Activated CD4-positive, alpha-beta memory T cell treated with anti-CD3 and anti-CD28 coated beads, Interleukin-2, amount 10 ng/mL, durations not matched to agents 7 days and 5 days (primary cell): ENCODE measurements at regions not wholly inside any gene's neighbourhood (a gene's known extent, or its start where the extent isn't known, plus 50 kb on each side); places are given as distances from the start of the nearest gene placed in this dataset.

Experiments
- CTCF ChIA-PET: fragments of 350-600 bp; sonication (Branson Sonifier 250); formaldehyde crosslinking; loops from one replicate; lab custom pipeline; 2021; ENCODE audit warnings: antibody characterized with exemption, inconsistent platforms; lab: Charles Lee
- POLR2A ChIA-PET: fragments of 350-600 bp; sonication (Branson Sonifier 250); formaldehyde crosslinking; loops from one replicate; lab custom pipeline; 2021; ENCODE audit warnings: antibody characterized with exemption; lab: Charles Lee
- DNase-seq: peaks from one replicate; pipeline ENCODE4 v3.0.0-alpha.2; 2020
- H3K27ac Mint-ChIP-seq: one replicate; pipeline ENCODE4 v1.8.0; 2021; ENCODE audit warnings: mild to moderate bottlenecking, mixed read lengths
- H3K27me3 Mint-ChIP-seq: one replicate; pipeline ENCODE4 v1.8.0; 2021; ENCODE audit warnings: mixed read lengths
- H3K36me3 Mint-ChIP-seq: one replicate; pipeline ENCODE4 v1.8.0; 2021; ENCODE audit warnings: low read depth, mixed read lengths
- H3K4me1 Mint-ChIP-seq: one replicate; pipeline ENCODE4 v1.8.0; 2021; ENCODE audit warnings: mixed read lengths
- H3K4me3 Mint-ChIP-seq: one replicate; pipeline ENCODE4 v1.8.0; 2021; ENCODE audit warnings: mild to moderate bottlenecking, mixed read lengths
- H3K9me3 Mint-ChIP-seq: one replicate; pipeline ENCODE4 v1.8.0; 2021; ENCODE audit warnings: mixed read lengths

DNA sequence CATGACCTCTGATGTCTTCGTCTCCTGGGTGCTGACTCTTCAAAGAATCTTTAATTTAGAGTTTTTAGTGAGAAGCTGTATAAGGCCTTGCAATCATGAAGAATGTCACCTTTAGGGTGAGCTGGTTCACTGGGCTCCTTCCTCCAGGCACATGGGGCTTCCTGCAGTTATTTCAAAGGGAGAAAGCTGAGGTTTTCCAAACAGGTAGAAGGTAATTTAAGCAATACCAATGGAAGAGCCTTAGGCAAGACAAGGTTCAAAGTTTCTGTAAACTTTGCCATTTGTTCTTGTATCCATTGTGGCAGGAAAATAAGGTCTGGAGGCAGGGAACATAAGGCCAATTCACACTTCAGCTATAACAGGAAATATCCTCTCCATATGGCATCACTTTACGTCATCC is 88.0 kb upstream of the EIF5 start:
- ChIA-PET POLR2A (no interaction called here), CTCF (no interaction called here)
- Mint-ChIP-seq H3K9me3 (no peaks in the 10 kb centered on the region), H3K27ac (no peak overlapping the region), H3K27me3 (peaks cover 12% of the 10 kb centered on the region), H3K36me3 (no peaks in the 10 kb centered on the region), H3K4me3 (no peak overlapping the region), H3K4me1 (no peaks in the 10 kb centered on the region)
- DNase-seq, result no peak

DNA sequence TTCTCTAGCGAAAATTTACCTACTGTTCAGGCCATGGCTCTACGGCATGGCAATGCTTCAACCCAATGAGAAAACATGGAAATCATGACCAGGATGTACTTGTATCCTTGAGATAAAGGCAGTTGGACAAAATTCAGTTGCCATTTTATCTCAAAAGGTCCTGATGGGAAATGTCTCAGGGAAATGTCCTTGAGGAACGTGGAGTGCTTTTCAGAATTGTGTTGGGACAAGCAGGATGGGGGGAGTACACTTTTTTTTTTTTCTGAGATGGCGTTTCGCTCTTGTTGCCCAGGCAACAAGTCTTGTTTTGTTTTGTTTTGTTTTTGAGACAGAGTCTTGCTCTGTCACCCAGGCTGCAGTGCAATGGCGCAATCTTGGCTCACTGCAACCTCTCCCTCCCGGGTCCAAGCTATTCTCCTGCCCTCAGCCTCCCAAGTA is 86.8 kb upstream of the EIF5 start:
- Mint-ChIP-seq H3K4me1 (no peaks in the 10 kb centered on the region), H3K36me3 (no peaks in the 10 kb centered on the region), H3K27me3 (peaks cover 11% of the 10 kb centered on the region), H3K9me3 (no peaks in the 10 kb centered on the region), H3K4me3 (no peak overlapping the region), H3K27ac (no peak overlapping the region)
- DNase-seq, result no peak
- CTCF ChIA-PET, result no interaction called here
- POLR2A ChIA-PET, result no interaction called here

- CTCF ChIA-PET, result no interaction called here
- Mint-ChIP-seq H3K27ac (no peak overlapping the region), H3K36me3 (no peaks in the 10 kb centered on the region), H3K4me3 (no peak overlapping the region), H3K9me3 (no peaks in the 10 kb centered on the region), H3K4me1 (no peaks in the 10 kb centered on the region), H3K27me3 (peaks cover 5% of the 10 kb centered on the region)
- POLR2A ChIA-PET, result no interaction called here
- no peak for DNase-seq
Measured at GRCh38 chr14:103250181-103250580, 83.9 kb upstream of the EIF5 start.

GRCh38 chr14:103250874-103251273 is 83.2 kb upstream of the EIF5 start:
- Mint-ChIP-seq H3K27ac (no peak overlapping the region), H3K9me3 (no peaks in the 10 kb centered on the region), H3K27me3 (peaks cover 5% of the 10 kb centered on the region), H3K4me3 (no peak overlapping the region), H3K36me3 (no peaks in the 10 kb centered on the region), H3K4me1 (no peaks in the 10 kb centered on the region)
- DNase-seq, result no peak
- POLR2A ChIA-PET, result no interaction called here
- CTCF ChIA-PET, result no interaction called here

DNA sequence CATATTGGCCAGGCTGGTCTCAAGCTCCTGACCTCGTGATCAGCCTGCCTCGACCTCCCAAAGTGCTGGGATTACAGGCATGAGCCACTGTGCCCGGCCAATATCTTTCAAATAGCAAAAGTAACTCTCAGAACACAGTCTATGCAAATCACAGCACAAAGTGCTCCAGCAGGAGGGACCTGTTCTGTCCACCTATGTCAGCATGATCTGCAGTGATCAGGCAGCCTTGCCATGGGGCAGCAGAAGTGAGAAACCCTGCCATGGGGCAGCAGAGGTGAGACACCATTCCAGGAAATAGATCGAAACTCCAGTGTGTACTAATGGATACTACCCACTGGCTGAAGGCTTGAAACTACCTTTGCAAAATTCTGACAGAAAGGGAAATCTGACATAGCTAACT is 78.5 kb upstream of the EIF5 start:
- Mint-ChIP-seq H3K27me3 (peaks cover 5% of the 10 kb centered on the region), H3K27ac (no peak overlapping the region), H3K4me1 (no peaks in the 10 kb centered on the region), H3K4me3 (no peak overlapping the region), H3K36me3 (no peaks in the 10 kb centered on the region), H3K9me3 (no peaks in the 10 kb centered on the region)
- ChIA-PET CTCF (no interaction called here), POLR2A (no interaction called here)
- no peak for DNase-seq

DNA sequence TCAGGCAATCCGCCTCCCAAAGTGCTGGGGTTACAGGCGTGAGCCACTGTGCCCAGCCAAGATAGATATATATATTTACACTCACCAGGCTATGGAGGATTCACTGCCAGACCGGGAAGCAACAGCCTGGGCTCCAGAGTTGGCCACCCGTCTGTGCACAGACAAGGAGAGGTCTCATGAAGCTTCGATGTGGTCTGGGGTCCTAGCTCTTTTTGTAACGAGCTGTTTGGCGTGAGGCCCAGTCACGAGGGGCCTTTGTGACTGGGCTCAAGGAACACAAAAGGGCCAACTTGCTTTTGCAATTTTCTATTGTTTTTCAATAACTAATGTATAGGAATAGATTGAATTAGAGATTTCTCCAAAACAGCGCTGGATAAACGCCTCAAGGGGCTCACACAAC is 77.6 kb upstream of the EIF5 start:
- Mint-ChIP-seq H3K4me1 (no peaks in the 10 kb centered on the region), H3K9me3 (no peaks in the 10 kb centered on the region), H3K36me3 (no peaks in the 10 kb centered on the region), H3K27ac (no peak overlapping the region), H3K4me3 (no peak overlapping the region), H3K27me3 (peaks cover 5% of the 10 kb centered on the region)
- no peak for DNase-seq
- ChIA-PET POLR2A (no interaction called here), CTCF (interaction anchor here (0.5 kb wide), 1 partner anchor 71 kb away, joined by 4 read pairs; no protein-coding TSS in a partner anchor)

DNA sequence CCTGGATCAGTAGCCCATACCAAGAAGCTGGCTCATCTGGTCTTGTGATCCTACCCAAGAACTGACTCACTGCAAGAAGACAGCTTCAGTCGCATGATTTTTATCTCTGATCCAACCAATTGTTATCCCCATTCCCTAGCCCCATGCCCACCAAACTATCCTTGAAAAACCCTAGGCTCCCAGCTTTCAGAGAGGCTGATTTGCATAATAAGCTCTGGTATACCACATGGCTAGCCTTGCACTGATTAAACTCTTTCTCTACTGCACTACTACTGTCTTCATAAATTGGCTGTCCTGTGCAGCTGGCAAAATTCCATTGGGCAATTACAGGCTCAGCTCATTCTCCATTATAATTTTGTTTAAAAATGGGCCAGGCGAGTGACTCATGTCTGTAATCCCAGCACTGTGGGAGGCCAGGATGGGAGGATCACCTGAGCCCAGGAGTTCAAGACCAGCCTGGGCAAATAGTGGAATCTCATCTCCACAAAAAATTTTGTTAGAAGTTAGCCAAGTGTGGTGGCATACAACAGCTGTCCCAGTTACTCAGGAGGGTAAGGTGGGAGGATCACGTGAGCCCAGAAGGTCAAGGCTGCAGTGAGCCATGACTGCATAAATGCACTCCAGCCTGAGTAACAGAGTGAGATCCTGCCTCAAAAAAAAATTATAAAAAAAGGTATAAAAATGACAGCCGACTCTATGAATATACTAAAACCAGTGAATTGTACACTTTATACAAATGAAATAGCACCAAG is 76.7 kb upstream of the EIF5 start:
- no peaks in the 10 kb centered on the region for H3K36me3 Mint-ChIP-seq
- ChIA-PET POLR2A (no interaction called here), CTCF (interaction anchor here (1.0 kb wide), 1 partner anchor 153 kb away, joined by 3 read pairs; no protein-coding TSS in a partner anchor)
- H3K4me3 Mint-ChIP-seq, result no peak overlapping the region
- H3K27ac Mint-ChIP-seq, result no peak overlapping the region
- peaks cover 8% of the 10 kb centered on the region for H3K27me3 Mint-ChIP-seq
- H3K4me1 Mint-ChIP-seq, result no peaks in the 10 kb centered on the region
- H3K9me3 Mint-ChIP-seq, result no peaks in the 10 kb centered on the region
- DNase-seq, result no peak

DNA sequence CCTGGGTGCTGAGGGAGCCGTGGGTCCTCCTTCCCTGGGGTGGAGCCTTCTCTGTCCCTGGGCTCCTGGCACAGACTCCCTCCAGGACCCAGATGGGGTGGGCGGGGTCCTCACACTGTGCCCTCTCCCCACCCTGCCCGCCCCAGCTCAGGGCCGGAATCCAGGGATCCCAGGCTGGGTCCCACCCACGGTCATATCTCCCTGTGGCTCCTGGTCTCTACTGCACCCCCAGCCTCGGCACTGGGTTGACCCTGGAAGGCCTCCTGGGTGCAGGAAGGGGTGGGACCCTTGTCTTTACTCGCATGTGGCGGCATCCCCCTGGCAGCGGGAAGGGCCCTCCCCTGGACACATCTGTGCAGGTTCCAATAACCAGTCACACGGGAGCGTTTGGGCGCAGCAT is 75.8 kb upstream of the EIF5 start:
- Mint-ChIP-seq H3K27me3 (peaks cover 16% of the 10 kb centered on the region), H3K4me3 (no peak overlapping the region), H3K4me1 (no peaks in the 10 kb centered on the region), H3K27ac (no peak overlapping the region), H3K9me3 (no peaks in the 10 kb centered on the region), H3K36me3 (no peaks in the 10 kb centered on the region)
- ChIA-PET CTCF (no interaction called here), POLR2A (no interaction called here)
- no peak for DNase-seq

- no peak overlapping the region for H3K27ac Mint-ChIP-seq
- no peaks in the 10 kb centered on the region for H3K4me1 Mint-ChIP-seq
- no peak for DNase-seq
- no peaks in the 10 kb centered on the region for H3K36me3 Mint-ChIP-seq
- H3K27me3 Mint-ChIP-seq, result peaks cover 24% of the 10 kb centered on the region
- no peak overlapping the region for H3K4me3 Mint-ChIP-seq
- no peaks in the 10 kb centered on the region for H3K9me3 Mint-ChIP-seq
- POLR2A ChIA-PET, result no interaction called here
- CTCF ChIA-PET, result no interaction called here
Measured at GRCh38 chr14:103259184-103259583, 74.9 kb upstream of the EIF5 start.

DNA sequence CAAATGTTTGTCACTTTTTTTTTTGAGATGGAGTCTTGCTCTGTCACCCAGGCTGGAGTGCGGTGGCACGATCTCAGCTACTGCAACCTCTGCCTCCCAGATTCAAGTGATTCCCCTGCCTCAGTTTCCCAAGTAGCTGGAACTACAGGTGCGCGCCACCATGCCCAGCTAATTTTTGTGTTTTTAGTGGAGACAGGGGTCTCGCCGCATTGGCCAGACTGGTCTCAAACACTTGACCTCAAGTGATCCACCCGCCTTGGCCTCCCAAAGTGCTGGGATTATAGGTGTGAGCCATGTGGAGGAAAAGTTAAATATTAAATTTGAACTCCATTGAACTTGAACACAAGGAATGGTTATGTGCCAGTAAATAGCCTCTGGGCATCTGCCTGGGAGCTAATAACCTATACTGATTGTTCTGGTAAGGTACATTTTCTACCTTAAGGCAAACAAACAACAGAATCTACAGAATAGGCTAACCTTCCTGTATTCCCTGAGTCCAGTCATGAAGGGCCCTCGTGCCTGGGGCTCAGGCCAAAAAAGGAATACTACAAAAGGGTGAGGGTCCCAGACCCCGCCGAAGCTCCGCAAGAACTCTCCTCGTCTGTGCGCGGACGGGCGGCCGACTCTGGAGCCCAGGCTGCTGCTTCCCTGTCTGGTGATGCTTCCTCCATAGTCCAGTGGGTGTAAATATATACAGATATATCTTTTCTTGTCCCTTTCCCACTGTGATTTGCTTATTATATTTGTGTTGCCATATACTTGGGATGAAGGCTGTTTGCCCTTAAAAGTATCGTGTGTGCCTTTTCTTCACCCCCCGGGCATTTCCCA is 74.0 kb upstream of the EIF5 start:
- Mint-ChIP-seq H3K4me3 (no peak overlapping the region), H3K27me3 (peaks cover 28% of the 10 kb centered on the region), H3K36me3 (no peaks in the 10 kb centered on the region), H3K4me1 (no peaks in the 10 kb centered on the region), H3K27ac (no peak overlapping the region), H3K9me3 (no peaks in the 10 kb centered on the region)
- DNase-seq, result no peak
- CTCF ChIA-PET, result no interaction called here
- POLR2A ChIA-PET, result no interaction called here

GRCh38 chr14:103260629-103261124 is 73.4 kb upstream of the EIF5 start:
- H3K27ac Mint-ChIP-seq, result no peak overlapping the region
- no peaks in the 10 kb centered on the region for H3K36me3 Mint-ChIP-seq
- ChIA-PET CTCF (no interaction called here), POLR2A (no interaction called here)
- DNase-seq, result no peak
- H3K4me3 Mint-ChIP-seq, result peak overlapping the region; percentile 14
- H3K4me1 Mint-ChIP-seq, result no peaks in the 10 kb centered on the region
- no peaks in the 10 kb centered on the region for H3K9me3 Mint-ChIP-seq
- H3K27me3 Mint-ChIP-seq, result peaks cover 35% of the 10 kb centered on the region

DNA sequence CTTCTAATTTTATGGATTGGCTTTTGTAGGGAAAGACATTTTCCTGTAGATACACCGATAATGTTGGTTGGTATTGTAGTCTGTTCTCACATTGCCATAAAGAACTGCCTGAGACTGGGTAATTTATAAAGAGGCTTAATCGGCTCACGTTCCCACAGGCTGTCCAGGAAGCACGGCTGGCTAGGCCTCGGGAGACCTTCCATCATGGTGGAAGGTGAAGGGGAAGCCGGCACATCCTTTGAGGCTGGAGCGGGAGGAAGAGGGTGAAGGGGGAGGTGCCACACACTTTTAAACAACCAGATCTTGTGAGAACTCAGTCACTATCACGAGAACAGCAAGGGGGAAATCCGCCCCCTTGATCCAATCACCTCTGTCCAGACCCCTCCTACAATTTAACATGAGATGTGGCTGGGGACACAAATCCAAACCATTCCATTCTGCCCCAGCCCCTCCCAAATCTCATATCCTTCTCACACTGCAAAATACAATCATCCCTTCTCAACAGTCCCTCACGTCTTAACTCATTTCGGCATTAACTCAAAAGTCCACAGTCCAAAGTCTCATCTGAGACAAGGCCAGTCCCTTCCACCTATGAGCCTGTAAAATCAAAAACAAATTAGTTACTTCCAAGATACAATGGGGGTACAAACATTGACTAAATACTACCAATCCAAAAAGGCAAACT is 66.7 kb upstream of the EIF5 start:
- no peak overlapping the region for H3K4me3 Mint-ChIP-seq
- no peak for DNase-seq
- no peak overlapping the region for H3K27ac Mint-ChIP-seq
- H3K36me3 Mint-ChIP-seq, result no peaks in the 10 kb centered on the region
- CTCF ChIA-PET, result no interaction called here
- POLR2A ChIA-PET, result no interaction called here
- H3K9me3 Mint-ChIP-seq, result no peaks in the 10 kb centered on the region
- H3K4me1 Mint-ChIP-seq, result no peaks in the 10 kb centered on the region
- peaks cover 47% of the 10 kb centered on the region for H3K27me3 Mint-ChIP-seq

GRCh38 chr14:103271189-103271588 is 62.8 kb upstream of the EIF5 start:
- ChIA-PET CTCF (interaction anchor here (0.6 kb wide), 1 partner anchor 129 kb away, joined by 3 read pairs; no protein-coding TSS in a partner anchor), POLR2A (interaction anchor here (1.0 kb wide), 1 partner anchor 63 kb away, joined by 3 read pairs; the partner anchor contains the start of gene EIF5)
- DNase-seq, result no peak
- H3K27me3 Mint-ChIP-seq, result peaks cover 40% of the 10 kb centered on the region
- no peaks in the 10 kb centered on the region for H3K9me3 Mint-ChIP-seq
- no peaks in the 10 kb centered on the region for H3K36me3 Mint-ChIP-seq
- H3K4me3 Mint-ChIP-seq, result no peak overlapping the region
- no peaks in the 10 kb centered on the region for H3K4me1 Mint-ChIP-seq
- no peak overlapping the region for H3K27ac Mint-ChIP-seq
